ENCODE measurements at regions not wholly inside any gene's neighbourhood (a gene's known extent, or its start where the extent isn't known, plus 50 kb on each side); places are given as distances from the start of the nearest gene placed in this dataset.

DNA sequence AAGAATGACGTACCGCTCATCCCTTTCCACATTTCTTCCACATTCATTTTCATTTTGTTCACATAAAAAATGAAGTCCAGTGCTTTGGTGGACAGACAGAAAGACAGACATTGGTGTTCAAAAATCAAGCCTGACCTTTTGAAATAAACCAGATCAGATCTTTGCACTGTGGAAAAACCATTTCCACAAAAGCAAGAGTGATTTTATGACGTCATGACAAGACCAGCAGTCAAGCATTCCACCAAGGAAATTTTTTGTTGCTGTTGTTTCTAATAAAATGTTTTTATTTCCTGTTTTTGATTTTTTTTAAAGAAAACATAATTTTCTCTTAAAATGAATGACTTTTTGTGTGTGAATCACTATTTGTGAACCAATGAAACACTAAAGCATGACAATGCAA, 350.0 kb downstream of the KCNJ2 start:
- no peak for ATAC-seq
- no peaks in the 10 kb centered on the region for H3K79me2 ChIP-seq (replicated peaks; ENCODE audit: insufficient read depth)
- H3K36me3 ChIP-seq (ENCODE audit: insufficient read depth) = no peaks in the 10 kb centered on the region
- H3K4me3 Mint-ChIP-seq = no peak overlapping the region
- no peak overlapping the region for H3K27ac ChIP-seq (ENCODE audit: low read depth)
- no peak overlapping the region for H3K27ac Mint-ChIP-seq
- no peak for DNase-seq (ENCODE audit: low spot score)
- H3K4me3 ChIP-seq = no peak overlapping the region
- H3K27me3 Mint-ChIP-seq (ENCODE audit: insufficient read depth, low read depth, poor library complexity) = no peaks in the 10 kb centered on the region
- no peaks in the 10 kb centered on the region; the same call in 2 of the 3 replicates for H3K4me1 Mint-ChIP-seq
- no peaks in the 10 kb centered on the region for H3K9me3 Mint-ChIP-seq
- H3K4me1 ChIP-seq (ENCODE audit: insufficient read depth) = peaks cover 6% of the 10 kb centered on the region; the same call in 1 of the 2 replicates
- no peaks in the 10 kb centered on the region for H4K20me1 ChIP-seq (replicated peaks; ENCODE audit: insufficient read depth)
- no peaks in the 10 kb centered on the region for H3F3A ChIP-seq (replicated peaks; ENCODE audit: low read depth)
- H3K9me2 ChIP-seq (ENCODE audit: insufficient read depth) = no peaks in the 10 kb centered on the region
- no peaks in the 10 kb centered on the region for H3K27me3 ChIP-seq (ENCODE audit: insufficient read depth)
- peak overlapping the region; percentile 39; the same call in 1 of the 2 replicates for H2AFZ ChIP-seq
- H3K4me2 ChIP-seq = no peak overlapping the region
- TF ChIP-seq CREB1 (CRISPR knock-in tag; IDR thresholded peaks at IDR 0.05; ENCODE audit: low read depth) (no peak), NANOG (IDR thresholded peaks at IDR 0.05; ENCODE audit: borderline replicate concordance) (no peak), POLR2AphosphoS5 (IDR thresholded peaks at IDR 0.05; ENCODE audit: low read depth) (no peak), ZNF114 (CRISPR knock-in tag; IDR thresholded peaks at IDR 0.05) (no peak), EZH2phosphoT487 (IDR thresholded peaks at IDR 0.05; ENCODE audit: unreplicated experiment) (no peak), EZH2 (IDR thresholded peaks at IDR 0.05; ENCODE audit: low read depth, unreplicated experiment) (no peak)
- TF ChIP-seq, protein P1, sequence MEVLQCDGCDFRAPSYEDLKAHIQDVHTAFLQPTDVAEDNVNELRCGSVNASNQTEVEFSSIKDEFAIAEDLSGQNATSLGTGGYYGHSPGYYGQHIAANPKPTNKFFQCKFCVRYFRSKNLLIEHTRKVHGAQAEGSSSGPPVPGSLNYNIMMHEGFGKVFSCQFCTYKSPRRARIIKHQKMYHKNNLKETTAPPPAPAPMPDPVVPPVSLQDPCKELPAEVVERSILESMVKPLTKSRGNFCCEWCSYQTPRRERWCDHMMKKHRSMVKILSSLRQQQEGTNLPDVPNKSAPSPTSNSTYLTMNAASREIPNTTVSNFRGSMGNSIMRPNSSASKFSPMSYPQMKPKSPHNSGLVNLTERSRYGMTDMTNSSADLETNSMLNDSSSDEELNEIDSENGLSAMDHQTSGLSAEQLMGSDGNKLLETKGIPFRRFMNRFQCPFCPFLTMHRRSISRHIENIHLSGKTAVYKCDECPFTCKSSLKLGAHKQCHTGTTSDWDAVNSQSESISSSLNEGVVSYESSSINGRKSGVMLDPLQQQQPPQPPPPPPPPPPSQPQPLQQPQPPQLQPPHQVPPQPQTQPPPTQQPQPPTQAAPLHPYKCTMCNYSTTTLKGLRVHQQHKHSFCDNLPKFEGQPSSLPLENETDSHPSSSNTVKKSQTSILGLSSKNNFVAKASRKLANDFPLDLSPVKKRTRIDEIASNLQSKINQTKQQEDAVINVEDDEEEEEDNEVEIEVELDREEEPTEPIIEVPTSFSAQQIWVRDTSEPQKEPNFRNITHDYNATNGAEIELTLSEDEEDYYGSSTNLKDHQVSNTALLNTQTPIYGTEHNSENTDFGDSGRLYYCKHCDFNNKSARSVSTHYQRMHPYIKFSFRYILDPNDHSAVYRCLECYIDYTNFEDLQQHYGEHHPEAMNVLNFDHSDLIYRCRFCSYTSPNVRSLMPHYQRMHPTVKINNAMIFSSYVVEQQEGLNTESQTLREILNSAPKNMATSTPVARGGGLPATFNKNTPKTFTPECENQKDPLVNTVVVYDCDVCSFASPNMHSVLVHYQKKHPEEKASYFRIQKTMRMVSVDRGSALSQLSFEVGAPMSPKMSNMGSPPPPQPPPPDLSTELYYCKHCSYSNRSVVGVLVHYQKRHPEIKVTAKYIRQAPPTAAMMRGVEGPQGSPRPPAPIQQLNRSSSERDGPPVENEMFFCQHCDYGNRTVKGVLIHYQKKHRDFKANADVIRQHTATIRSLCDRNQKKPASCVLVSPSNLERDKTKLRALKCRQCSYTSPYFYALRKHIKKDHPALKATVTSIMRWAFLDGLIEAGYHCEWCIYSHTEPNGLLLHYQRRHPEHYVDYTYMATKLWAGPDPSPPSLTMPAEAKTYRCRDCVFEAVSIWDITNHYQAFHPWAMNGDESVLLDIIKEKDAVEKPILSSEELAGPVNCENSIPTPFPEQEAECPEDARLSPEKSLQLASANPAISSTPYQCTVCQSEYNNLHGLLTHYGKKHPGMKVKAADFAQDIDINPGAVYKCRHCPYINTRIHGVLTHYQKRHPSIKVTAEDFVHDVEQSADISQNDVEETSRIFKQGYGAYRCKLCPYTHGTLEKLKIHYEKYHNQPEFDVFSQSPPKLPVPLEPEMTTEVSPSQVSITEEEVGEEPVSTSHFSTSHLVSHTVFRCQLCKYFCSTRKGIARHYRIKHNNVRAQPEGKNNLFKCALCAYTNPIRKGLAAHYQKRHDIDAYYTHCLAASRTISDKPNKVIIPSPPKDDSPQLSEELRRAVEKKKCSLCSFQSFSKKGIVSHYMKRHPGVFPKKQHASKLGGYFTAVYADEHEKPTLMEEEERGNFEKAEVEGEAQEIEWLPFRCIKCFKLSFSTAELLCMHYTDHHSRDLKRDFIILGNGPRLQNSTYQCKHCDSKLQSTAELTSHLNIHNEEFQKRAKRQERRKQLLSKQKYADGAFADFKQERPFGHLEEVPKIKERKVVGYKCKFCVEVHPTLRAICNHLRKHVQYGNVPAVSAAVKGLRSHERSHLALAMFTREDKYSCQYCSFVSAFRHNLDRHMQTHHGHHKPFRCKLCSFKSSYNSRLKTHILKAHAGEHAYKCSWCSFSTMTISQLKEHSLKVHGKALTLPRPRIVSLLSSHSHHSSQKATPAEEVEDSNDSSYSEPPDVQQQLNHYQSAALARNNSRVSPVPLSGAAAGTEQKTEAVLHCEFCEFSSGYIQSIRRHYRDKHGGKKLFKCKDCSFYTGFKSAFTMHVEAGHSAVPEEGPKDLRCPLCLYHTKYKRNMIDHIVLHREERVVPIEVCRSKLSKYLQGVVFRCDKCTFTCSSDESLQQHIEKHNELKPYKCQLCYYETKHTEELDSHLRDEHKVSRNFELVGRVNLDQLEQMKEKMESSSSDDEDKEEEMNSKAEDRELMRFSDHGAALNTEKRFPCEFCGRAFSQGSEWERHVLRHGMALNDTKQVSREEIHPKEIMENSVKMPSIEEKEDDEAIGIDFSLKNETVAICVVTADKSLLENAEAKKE (CRISPR knock-in tag; IDR thresholded peaks at IDR 0.05) = no peak
- TF ChIP-seq, protein P2, sequence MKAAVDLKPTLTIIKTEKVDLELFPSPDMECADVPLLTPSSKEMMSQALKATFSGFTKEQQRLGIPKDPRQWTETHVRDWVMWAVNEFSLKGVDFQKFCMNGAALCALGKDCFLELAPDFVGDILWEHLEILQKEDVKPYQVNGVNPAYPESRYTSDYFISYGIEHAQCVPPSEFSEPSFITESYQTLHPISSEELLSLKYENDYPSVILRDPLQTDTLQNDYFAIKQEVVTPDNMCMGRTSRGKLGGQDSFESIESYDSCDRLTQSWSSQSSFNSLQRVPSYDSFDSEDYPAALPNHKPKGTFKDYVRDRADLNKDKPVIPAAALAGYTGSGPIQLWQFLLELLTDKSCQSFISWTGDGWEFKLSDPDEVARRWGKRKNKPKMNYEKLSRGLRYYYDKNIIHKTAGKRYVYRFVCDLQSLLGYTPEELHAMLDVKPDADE (IDR thresholded peaks at IDR 0.05) = no peak
- TF ChIP-seq, protein P3, sequence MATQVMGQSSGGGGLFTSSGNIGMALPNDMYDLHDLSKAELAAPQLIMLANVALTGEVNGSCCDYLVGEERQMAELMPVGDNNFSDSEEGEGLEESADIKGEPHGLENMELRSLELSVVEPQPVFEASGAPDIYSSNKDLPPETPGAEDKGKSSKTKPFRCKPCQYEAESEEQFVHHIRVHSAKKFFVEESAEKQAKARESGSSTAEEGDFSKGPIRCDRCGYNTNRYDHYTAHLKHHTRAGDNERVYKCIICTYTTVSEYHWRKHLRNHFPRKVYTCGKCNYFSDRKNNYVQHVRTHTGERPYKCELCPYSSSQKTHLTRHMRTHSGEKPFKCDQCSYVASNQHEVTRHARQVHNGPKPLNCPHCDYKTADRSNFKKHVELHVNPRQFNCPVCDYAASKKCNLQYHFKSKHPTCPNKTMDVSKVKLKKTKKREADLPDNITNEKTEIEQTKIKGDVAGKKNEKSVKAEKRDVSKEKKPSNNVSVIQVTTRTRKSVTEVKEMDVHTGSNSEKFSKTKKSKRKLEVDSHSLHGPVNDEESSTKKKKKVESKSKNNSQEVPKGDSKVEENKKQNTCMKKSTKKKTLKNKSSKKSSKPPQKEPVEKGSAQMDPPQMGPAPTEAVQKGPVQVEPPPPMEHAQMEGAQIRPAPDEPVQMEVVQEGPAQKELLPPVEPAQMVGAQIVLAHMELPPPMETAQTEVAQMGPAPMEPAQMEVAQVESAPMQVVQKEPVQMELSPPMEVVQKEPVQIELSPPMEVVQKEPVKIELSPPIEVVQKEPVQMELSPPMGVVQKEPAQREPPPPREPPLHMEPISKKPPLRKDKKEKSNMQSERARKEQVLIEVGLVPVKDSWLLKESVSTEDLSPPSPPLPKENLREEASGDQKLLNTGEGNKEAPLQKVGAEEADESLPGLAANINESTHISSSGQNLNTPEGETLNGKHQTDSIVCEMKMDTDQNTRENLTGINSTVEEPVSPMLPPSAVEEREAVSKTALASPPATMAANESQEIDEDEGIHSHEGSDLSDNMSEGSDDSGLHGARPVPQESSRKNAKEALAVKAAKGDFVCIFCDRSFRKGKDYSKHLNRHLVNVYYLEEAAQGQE (IDR thresholded peaks at IDR 0.05; ENCODE audit: unreplicated experiment) = no peak
- TF ChIP-seq, protein P4, sequence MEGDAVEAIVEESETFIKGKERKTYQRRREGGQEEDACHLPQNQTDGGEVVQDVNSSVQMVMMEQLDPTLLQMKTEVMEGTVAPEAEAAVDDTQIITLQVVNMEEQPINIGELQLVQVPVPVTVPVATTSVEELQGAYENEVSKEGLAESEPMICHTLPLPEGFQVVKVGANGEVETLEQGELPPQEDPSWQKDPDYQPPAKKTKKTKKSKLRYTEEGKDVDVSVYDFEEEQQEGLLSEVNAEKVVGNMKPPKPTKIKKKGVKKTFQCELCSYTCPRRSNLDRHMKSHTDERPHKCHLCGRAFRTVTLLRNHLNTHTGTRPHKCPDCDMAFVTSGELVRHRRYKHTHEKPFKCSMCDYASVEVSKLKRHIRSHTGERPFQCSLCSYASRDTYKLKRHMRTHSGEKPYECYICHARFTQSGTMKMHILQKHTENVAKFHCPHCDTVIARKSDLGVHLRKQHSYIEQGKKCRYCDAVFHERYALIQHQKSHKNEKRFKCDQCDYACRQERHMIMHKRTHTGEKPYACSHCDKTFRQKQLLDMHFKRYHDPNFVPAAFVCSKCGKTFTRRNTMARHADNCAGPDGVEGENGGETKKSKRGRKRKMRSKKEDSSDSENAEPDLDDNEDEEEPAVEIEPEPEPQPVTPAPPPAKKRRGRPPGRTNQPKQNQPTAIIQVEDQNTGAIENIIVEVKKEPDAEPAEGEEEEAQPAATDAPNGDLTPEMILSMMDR (conservative IDR thresholded peaks at IDR 0.05; ENCODE audit: low read depth in 2 of 2) = no peak
- H3K36me3 Mint-ChIP-seq (ENCODE audit: low read depth) = no peaks in the 10 kb centered on the region

Measured in GM23338 (cell line).